HEK293 (cell line): ENCODE measurements at regions not wholly inside any gene's neighbourhood (a gene's known extent, or its start where the extent isn't known, plus 50 kb on each side); places are given as distances from the start of the nearest gene placed in this dataset.

Experiments
- CTCF ChIP-seq: fragments of 450-650 bp; formaldehyde crosslinking; IDR thresholded peaks from 2 replicates; pipeline ENCODE4 v1.5.1; 2016; ENCODE audit warnings: missing biosample characterization, missing genetic modification characterization
- EGR2 ChIP-seq: fragments of 450-650 bp; formaldehyde crosslinking; IDR thresholded peaks from 2 replicates; pipeline ENCODE4 v1.5.1; 2016; ENCODE audit warnings: low read depth, missing biosample characterization, missing genetic modification characterization
- PRDM10 ChIP-seq: fragments of 450-650 bp; formaldehyde crosslinking; IDR thresholded peaks from 2 replicates; pipeline ENCODE4 v1.5.1; 2016; ENCODE audit warnings: missing biosample characterization, missing genetic modification characterization
- SALL2 ChIP-seq: fragments of 450-650 bp; formaldehyde crosslinking; IDR thresholded peaks from 2 replicates; pipeline ENCODE4 v1.5.0; 2017; ENCODE audit warnings: missing biosample characterization, mild to moderate bottlenecking, missing genetic modification characterization, borderline replicate concordance
- SP2 ChIP-seq: fragments of 450-650 bp; formaldehyde crosslinking; IDR thresholded peaks from 2 replicates; pipeline ENCODE4 v1.5.1; 2016; ENCODE audit warnings: missing biosample characterization, missing genetic modification characterization
- SP7 ChIP-seq: fragments of 450-650 bp; formaldehyde crosslinking; IDR thresholded peaks from 2 replicates; pipeline ENCODE4 v1.5.1; 2016; ENCODE audit warnings: missing biosample characterization, missing genetic modification characterization
- ZBTB7A ChIP-seq: fragments of 450-650 bp; formaldehyde crosslinking; IDR thresholded peaks from 2 replicates; pipeline ENCODE4 v1.5.1; 2016; ENCODE audit warnings: low read depth, missing biosample characterization, missing genetic modification characterization
- ZFP41 ChIP-seq: fragments of 450-650 bp; formaldehyde crosslinking; IDR thresholded peaks from 2 replicates; pipeline ENCODE4 v1.5.1; 2016; ENCODE audit warnings: missing biosample characterization, missing genetic modification characterization, borderline replicate concordance
- TF ChIP-seq, protein P1 (sequence below): fragments of 450-650 bp; formaldehyde crosslinking; IDR thresholded peaks from 2 replicates; pipeline ENCODE4 v1.5.1; 2016; ENCODE audit warnings: missing biosample characterization, missing genetic modification characterization
- TF ChIP-seq, protein P2 (sequence below): fragments of 450-650 bp; formaldehyde crosslinking; IDR thresholded peaks from 2 replicates; pipeline ENCODE4 v1.5.1; 2016; ENCODE audit warnings: missing biosample characterization, missing genetic modification characterization, low read depth
- TF ChIP-seq, protein P3 (sequence below): fragments of 450-650 bp; formaldehyde crosslinking; IDR thresholded peaks from 2 replicates; pipeline ENCODE4 v1.5.1; 2017; ENCODE audit warnings: missing biosample characterization, mild to moderate bottlenecking, missing genetic modification characterization, moderate library complexity
- TF ChIP-seq, protein P4 (sequence below): fragments of 450-650 bp; formaldehyde crosslinking; IDR thresholded peaks from 2 replicates; pipeline ENCODE4 v1.5.1; 2016; ENCODE audit warnings: missing biosample characterization, missing genetic modification characterization

GRCh38 chr5:30605693-30606268 lies 587.7 kb upstream of the CDH6 start:
- no peak for TF ChIP-seq EGR2 (tag by site-specific recombination)
- TF ChIP-seq CTCF (tag by site-specific recombination): no peak
- TF ChIP-seq SALL2: no peak
- TF ChIP-seq ZFP41: no peak
- no peak for TF ChIP-seq SP7 (tag by site-specific recombination)
- TF ChIP-seq, protein P1, sequence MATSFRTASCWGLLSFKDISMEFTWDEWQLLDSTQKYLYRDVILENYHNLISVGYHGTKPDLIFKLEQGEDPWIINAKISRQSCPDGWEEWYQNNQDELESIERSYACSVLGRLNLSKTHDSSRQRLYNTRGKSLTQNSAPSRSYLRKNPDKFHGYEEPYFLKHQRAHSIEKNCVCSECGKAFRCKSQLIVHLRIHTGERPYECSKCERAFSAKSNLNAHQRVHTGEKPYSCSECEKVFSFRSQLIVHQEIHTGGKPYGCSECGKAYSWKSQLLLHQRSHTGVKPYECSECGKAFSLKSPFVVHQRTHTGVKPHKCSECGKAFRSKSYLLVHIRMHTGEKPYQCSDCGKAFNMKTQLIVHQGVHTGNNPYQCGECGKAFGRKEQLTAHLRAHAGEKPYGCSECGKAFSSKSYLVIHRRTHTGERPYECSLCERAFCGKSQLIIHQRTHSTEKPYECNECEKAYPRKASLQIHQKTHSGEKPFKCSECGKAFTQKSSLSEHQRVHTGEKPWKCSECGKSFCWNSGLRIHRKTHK (tag by site-specific recombination): no peak
- TF ChIP-seq PRDM10 (tag by site-specific recombination): no peak
- TF ChIP-seq ZBTB7A (tag by site-specific recombination): no peak
- TF ChIP-seq SP2: no peak
- TF ChIP-seq, protein P2, sequence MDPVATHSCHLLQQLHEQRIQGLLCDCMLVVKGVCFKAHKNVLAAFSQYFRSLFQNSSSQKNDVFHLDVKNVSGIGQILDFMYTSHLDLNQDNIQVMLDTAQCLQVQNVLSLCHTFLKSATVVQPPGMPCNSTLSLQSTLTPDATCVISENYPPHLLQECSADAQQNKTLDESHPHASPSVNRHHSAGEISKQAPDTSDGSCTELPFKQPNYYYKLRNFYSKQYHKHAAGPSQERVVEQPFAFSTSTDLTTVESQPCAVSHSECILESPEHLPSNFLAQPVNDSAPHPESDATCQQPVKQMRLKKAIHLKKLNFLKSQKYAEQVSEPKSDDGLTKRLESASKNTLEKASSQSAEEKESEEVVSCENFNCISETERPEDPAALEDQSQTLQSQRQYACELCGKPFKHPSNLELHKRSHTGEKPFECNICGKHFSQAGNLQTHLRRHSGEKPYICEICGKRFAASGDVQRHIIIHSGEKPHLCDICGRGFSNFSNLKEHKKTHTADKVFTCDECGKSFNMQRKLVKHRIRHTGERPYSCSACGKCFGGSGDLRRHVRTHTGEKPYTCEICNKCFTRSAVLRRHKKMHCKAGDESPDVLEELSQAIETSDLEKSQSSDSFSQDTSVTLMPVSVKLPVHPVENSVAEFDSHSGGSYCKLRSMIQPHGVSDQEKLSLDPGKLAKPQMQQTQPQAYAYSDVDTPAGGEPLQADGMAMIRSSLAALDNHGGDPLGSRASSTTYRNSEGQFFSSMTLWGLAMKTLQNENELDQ (tag by site-specific recombination): no peak
- TF ChIP-seq, protein P3, sequence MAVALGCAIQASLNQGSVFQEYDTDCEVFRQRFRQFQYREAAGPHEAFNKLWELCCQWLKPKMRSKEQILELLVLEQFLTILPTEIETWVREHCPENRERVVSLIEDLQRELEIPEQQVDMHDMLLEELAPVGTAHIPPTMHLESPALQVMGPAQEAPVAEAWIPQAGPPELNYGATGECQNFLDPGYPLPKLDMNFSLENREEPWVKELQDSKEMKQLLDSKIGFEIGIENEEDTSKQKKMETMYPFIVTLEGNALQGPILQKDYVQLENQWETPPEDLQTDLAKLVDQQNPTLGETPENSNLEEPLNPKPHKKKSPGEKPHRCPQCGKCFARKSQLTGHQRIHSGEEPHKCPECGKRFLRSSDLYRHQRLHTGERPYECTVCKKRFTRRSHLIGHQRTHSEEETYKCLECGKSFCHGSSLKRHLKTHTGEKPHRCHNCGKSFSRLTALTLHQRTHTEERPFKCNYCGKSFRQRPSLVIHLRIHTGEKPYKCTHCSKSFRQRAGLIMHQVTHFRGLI (tag by site-specific recombination): no peak
- TF ChIP-seq, protein P4, sequence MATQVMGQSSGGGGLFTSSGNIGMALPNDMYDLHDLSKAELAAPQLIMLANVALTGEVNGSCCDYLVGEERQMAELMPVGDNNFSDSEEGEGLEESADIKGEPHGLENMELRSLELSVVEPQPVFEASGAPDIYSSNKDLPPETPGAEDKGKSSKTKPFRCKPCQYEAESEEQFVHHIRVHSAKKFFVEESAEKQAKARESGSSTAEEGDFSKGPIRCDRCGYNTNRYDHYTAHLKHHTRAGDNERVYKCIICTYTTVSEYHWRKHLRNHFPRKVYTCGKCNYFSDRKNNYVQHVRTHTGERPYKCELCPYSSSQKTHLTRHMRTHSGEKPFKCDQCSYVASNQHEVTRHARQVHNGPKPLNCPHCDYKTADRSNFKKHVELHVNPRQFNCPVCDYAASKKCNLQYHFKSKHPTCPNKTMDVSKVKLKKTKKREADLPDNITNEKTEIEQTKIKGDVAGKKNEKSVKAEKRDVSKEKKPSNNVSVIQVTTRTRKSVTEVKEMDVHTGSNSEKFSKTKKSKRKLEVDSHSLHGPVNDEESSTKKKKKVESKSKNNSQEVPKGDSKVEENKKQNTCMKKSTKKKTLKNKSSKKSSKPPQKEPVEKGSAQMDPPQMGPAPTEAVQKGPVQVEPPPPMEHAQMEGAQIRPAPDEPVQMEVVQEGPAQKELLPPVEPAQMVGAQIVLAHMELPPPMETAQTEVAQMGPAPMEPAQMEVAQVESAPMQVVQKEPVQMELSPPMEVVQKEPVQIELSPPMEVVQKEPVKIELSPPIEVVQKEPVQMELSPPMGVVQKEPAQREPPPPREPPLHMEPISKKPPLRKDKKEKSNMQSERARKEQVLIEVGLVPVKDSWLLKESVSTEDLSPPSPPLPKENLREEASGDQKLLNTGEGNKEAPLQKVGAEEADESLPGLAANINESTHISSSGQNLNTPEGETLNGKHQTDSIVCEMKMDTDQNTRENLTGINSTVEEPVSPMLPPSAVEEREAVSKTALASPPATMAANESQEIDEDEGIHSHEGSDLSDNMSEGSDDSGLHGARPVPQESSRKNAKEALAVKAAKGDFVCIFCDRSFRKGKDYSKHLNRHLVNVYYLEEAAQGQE (tag by site-specific recombination): no peak
